ENCODE measurements at regions not wholly inside any gene's neighbourhood (a gene's known extent, or its start where the extent isn't known, plus 50 kb on each side); places are given as distances from the start of the nearest gene placed in this dataset.
"Not testable (repeated sequence)": the region's sequence is repeated elsewhere in the genome, so short reads cannot be mapped to it uniquely, and the experiment has no call there.

DNA sequence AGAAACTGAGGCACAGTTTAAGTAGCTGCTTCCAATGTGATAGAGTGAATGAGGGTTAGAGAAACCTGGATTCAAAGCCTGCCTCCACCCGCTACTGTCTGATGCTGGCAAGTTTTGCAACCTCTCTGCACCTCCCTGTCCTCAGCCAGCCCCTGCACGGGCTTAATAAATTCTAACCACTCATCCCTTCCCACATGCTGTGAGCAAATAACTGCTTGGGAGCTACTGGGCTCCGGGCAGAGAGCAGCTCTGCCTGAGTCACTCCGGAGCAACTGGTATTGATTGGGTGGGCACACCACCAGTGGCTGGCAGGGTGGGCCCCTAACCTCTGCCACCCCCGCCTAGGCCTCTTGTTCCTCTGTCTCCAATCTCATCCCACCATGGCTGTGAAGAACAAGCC, 104.3 kb upstream of the SYT13 start:
- TF ChIP-seq POLR2A (IDR thresholded peaks at IDR 0.05; ENCODE audit: low read depth, low read length) = no peak
- peaks cover 0 to 3% of the 10 kb centered on the region in 2 experiments for H3K27me3 ChIP-seq (ENCODE audit: control insufficient read depth in 2 of 2, insufficient read depth in 2 of 2, low read length in 2 of 2)
- no peak overlapping the region for H3K27ac ChIP-seq (ENCODE audit: insufficient read depth, low read depth, low read length)
- ChIA-PET CTCF (no interaction called here), POLR2A (no interaction called here)
- dilution Hi-C loops (cut with MboI; ENCODE audit: extremely low pct_ligation_motif_present, low sequenced_read_pairs) = no loop called here
- no peaks in the 10 kb centered on the region for H3K4me1 ChIP-seq (ENCODE audit: control insufficient read depth, extremely low read depth, insufficient read depth, low read length)
- H4K20me1 ChIP-seq (replicated peaks; ENCODE audit: control insufficient read depth, extremely low read depth, insufficient read depth, low read length) = no peaks in the 10 kb centered on the region
- no peak overlapping the region for H2AFZ ChIP-seq (ENCODE audit: low read depth, low read length)
- no peak overlapping the region for H3K4me3 ChIP-seq (replicated peaks in 1 of 3; ENCODE audit: insufficient read depth in 1 of 3, low read depth in 1 of 3, low read length in 3 of 3)
- FAIRE-seq (no peak), DNase-seq (ENCODE audit: low read depth, low spot score) (no peak)
- H3K36me3 ChIP-seq (ENCODE audit: control insufficient read depth in 2 of 2, extremely low read depth in 1 of 2, insufficient read depth in 2 of 2, low read length in 2 of 2) = no peaks in the 10 kb centered on the region
- no peaks in the 10 kb centered on the region for H3K9me1 ChIP-seq (replicated peaks; ENCODE audit: control insufficient read depth, extremely low read depth, insufficient read depth, low read length)
- H3K4me2 ChIP-seq (ENCODE audit: insufficient read depth, low read length) = no peak overlapping the region
- H3K9ac ChIP-seq (replicated peaks; ENCODE audit: extremely low read depth, insufficient read depth, low read length) = no peak overlapping the region
- H3K79me2 ChIP-seq (ENCODE audit: control insufficient read depth, insufficient read depth, low read length) = no peaks in the 10 kb centered on the region
- no TSS peak for BruUV-seq (replicated peaks)
- intact Hi-C loops (cut with micrococcal nuclease) = no loop called here
- H3K9me3 ChIP-seq (replicated peaks; ENCODE audit: control insufficient read depth, insufficient read depth, low read length) = no peaks in the 10 kb centered on the region

DNA sequence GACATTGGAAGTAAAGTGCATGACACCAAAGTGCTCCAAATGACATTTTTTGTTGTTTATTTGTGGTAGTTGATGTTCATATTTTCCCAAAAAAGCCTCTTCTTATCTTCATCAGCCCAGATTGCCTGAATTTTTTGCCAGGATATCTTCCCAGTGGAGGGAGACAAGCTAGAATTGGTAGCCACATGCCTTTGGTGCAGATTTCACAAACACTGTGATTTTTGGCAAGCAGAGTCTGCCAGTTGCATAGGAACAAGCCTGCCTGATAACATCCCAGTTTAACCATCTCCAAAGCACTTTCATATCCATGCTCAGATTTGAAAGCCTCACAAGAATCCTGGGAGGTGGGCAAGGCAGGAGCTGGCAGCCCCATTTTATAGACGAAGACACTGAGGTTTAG, 102.3 kb upstream of the SYT13 start:
- Histone ChIP-seq H3K4me1 (ENCODE audit: control insufficient read depth, extremely low read depth, insufficient read depth, low read length) (no peaks in the 10 kb centered on the region), H3K4me3 (replicated peaks in 1 of 3; ENCODE audit: insufficient read depth in 1 of 3, low read depth in 1 of 3, low read length in 3 of 3) (no peak overlapping the region), H3K9me3 (replicated peaks; ENCODE audit: control insufficient read depth, insufficient read depth, low read length) (no peaks in the 10 kb centered on the region), H3K9me1 (replicated peaks; ENCODE audit: control insufficient read depth, extremely low read depth, insufficient read depth, low read length) (no peaks in the 10 kb centered on the region), H2AFZ (ENCODE audit: low read depth, low read length) (no peak overlapping the region), H4K20me1 (replicated peaks; ENCODE audit: control insufficient read depth, extremely low read depth, insufficient read depth, low read length) (no peaks in the 10 kb centered on the region), H3K9ac (replicated peaks; ENCODE audit: extremely low read depth, insufficient read depth, low read length) (no peak overlapping the region), H3K4me2 (ENCODE audit: insufficient read depth, low read length) (no peak overlapping the region), H3K27me3 (ENCODE audit: control insufficient read depth in 2 of 2, insufficient read depth in 2 of 2, low read length in 2 of 2) (peaks cover 0 to 3% of the 10 kb centered on the region in 2 experiments), H3K36me3 (ENCODE audit: control insufficient read depth in 2 of 2, extremely low read depth in 1 of 2, insufficient read depth in 2 of 2, low read length in 2 of 2) (no peaks in the 10 kb centered on the region), H3K79me2 (ENCODE audit: control insufficient read depth, insufficient read depth, low read length) (no peaks in the 10 kb centered on the region), H3K27ac (ENCODE audit: insufficient read depth, low read depth, low read length) (no peak overlapping the region)
- ChIA-PET POLR2A (no interaction called here), CTCF (interaction anchor here (1.2 to 1.5 kb wide), 2 partner anchors 266 to 383 kb away, joined by 4 read pairs; no protein-coding TSS in a partner anchor)
- dilution Hi-C loops (cut with MboI; ENCODE audit: extremely low pct_ligation_motif_present, low sequenced_read_pairs) (no loop called here), intact Hi-C loops (cut with micrococcal nuclease) (no loop called here)
- TF ChIP-seq JUN (IDR thresholded peaks at IDR 0.05; ENCODE audit: borderline replicate concordance, insufficient read depth, insufficient read length, low read depth) (no peak), EZH2 (IDR thresholded peaks at IDR 0.05; ENCODE audit: borderline replicate concordance, low read depth, low read length, severe bottlenecking) (no peak), POLR2A (IDR thresholded peaks at IDR 0.05; ENCODE audit: low read depth, low read length) (no peak), POLR2AphosphoS5 (IDR thresholded peaks at IDR 0.05; ENCODE audit: insufficient read depth, low read depth, low read length) (no peak), MYC (IDR thresholded peaks at IDR 0.05; ENCODE audit: low read depth, low read length) (no peak), GATA2 (IDR thresholded peaks at IDR 0.05; ENCODE audit: insufficient read depth, insufficient read length, low read depth, low read length) (no peak), FOS (IDR thresholded peaks at IDR 0.05; ENCODE audit: borderline replicate concordance, insufficient read depth, low read length) (no peak)
- TF ChIP-seq, protein P1, sequence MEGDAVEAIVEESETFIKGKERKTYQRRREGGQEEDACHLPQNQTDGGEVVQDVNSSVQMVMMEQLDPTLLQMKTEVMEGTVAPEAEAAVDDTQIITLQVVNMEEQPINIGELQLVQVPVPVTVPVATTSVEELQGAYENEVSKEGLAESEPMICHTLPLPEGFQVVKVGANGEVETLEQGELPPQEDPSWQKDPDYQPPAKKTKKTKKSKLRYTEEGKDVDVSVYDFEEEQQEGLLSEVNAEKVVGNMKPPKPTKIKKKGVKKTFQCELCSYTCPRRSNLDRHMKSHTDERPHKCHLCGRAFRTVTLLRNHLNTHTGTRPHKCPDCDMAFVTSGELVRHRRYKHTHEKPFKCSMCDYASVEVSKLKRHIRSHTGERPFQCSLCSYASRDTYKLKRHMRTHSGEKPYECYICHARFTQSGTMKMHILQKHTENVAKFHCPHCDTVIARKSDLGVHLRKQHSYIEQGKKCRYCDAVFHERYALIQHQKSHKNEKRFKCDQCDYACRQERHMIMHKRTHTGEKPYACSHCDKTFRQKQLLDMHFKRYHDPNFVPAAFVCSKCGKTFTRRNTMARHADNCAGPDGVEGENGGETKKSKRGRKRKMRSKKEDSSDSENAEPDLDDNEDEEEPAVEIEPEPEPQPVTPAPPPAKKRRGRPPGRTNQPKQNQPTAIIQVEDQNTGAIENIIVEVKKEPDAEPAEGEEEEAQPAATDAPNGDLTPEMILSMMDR (IDR thresholded peaks at IDR 0.05; ENCODE audit: extremely low read depth in 1 of 2, insufficient read depth in 1 of 2, low read depth in 1 of 2, low read length in 2 of 2) = no peak
- TF ChIP-seq, protein P2, sequence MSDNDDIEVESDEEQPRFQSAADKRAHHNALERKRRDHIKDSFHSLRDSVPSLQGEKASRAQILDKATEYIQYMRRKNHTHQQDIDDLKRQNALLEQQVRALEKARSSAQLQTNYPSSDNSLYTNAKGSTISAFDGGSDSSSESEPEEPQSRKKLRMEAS (IDR thresholded peaks at IDR 0.05; ENCODE audit: insufficient read depth, insufficient read length) = no peak
- no peak for FAIRE-seq
- DNase-seq (ENCODE audit: low read depth, low spot score) = no peak
- BruUV-seq (replicated peaks) = no TSS peak

DNA sequence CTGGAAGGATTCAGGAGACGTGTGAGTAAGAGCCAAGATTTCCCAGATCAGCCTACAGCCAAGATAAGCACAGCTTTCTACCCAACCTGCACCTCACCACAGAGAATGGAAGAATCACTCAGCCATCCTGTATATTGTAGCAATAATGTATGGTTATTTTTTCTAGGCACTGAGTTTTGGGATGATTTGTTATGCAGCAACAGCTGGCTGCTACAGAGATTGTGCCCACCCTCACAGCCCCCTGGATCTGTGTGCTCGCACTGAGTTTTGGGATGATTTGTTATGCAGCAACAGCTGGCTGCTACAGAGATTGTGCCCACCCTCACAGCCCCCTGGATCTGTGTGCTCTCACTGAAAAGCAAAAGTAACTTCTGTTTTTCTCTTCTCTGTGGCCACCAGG, 101.7 kb upstream of the SYT13 start:
- H4K20me1 ChIP-seq (replicated peaks; ENCODE audit: control insufficient read depth, extremely low read depth, insufficient read depth, low read length); FAIRE-seq; H3K4me3 ChIP-seq (replicated peaks in 1 of 3; ENCODE audit: insufficient read depth in 1 of 3, low read depth in 1 of 3, low read length in 3 of 3); H3K9me3 ChIP-seq (replicated peaks; ENCODE audit: control insufficient read depth, insufficient read depth, low read length); POLR2A ChIA-PET; H2AFZ ChIP-seq (ENCODE audit: low read depth, low read length); intact Hi-C loops (cut with micrococcal nuclease); dilution Hi-C loops (cut with MboI; ENCODE audit: extremely low pct_ligation_motif_present, low sequenced_read_pairs); H3K9ac ChIP-seq (replicated peaks; ENCODE audit: extremely low read depth, insufficient read depth, low read length); H3K79me2 ChIP-seq (ENCODE audit: control insufficient read depth, insufficient read depth, low read length); H3K4me1 ChIP-seq (ENCODE audit: control insufficient read depth, extremely low read depth, insufficient read depth, low read length); H3K36me3 ChIP-seq (ENCODE audit: control insufficient read depth in 2 of 2, extremely low read depth in 1 of 2, insufficient read depth in 2 of 2, low read length in 2 of 2); H3K27me3 ChIP-seq (ENCODE audit: control insufficient read depth in 2 of 2, insufficient read depth in 2 of 2, low read length in 2 of 2); H3K27ac ChIP-seq (ENCODE audit: insufficient read depth, low read depth, low read length); H3K4me2 ChIP-seq (ENCODE audit: insufficient read depth, low read length); H3K9me1 ChIP-seq (replicated peaks; ENCODE audit: control insufficient read depth, extremely low read depth, insufficient read depth, low read length); BruUV-seq (replicated peaks); DNase-seq (ENCODE audit: low read depth, low spot score): not testable (repeated sequence)
- CTCF ChIA-PET = interaction anchor here (2.7 kb wide), 1 partner anchor 383 kb away, joined by 10 read pairs; no protein-coding TSS in a partner anchor

Data from endothelial cell of umbilical vein (primary cell).